PC-3 (cell line): ENCODE measurements at regions not wholly inside any gene's neighbourhood (a gene's known extent, or its start where the extent isn't known, plus 50 kb on each side); places are given as distances from the start of the nearest gene placed in this dataset.

Source experiments
- ATAC-seq: fragments of 200-7000 bp; cut with Tn5 transposase; 2 replicates; pipeline ENCODE4 v1.9.1; 2020; ENCODE audit warnings: mild to moderate bottlenecking, moderate library complexity
- BruUV-seq: library from RNA; stranded (reverse); fragments of 400-500 nt; replicated peaks from 2 replicates; lab custom pipeline; 2021; lab: Mats Ljungman, UMichigan
- CTCF ChIA-PET: fragments of 300-600 bp; sonication (Branson Sonifier 250); formaldehyde crosslinking; loops from one replicate; lab custom pipeline; 2022; ENCODE audit warnings: antibody characterized with exemption; lab: Charles Lee
- POLR2A ChIA-PET: fragments of 300-600 bp; sonication (Branson Sonifier 250); formaldehyde crosslinking; loops from one replicate; lab custom pipeline; 2022; ENCODE audit warnings: antibody characterized with exemption; ENCODE audit not compliant: unreplicated experiment; lab: Charles Lee
- DNase-seq: peaks from one replicate; pipeline ENCODE4 v3.0.0-alpha.2; 2015
- H2AFZ ChIP-seq: fragments of 300-600 bp; sonication (generic); 2 replicates; pipeline ENCODE4 v1.6.0; 2016; ENCODE audit warnings: antibody characterized with exemption, low read length
- H3F3A ChIP-seq: fragments of 300-600 bp; sonication (generic); one replicate; pipeline ENCODE4 v1.6.0; 2017; ENCODE audit warnings: antibody characterized with exemption, low read length, control low read depth, mild to moderate bottlenecking; ENCODE audit not compliant: unreplicated experiment
- H3K27ac ChIP-seq: fragments of 300-600 bp; sonication (generic); 2 replicates; pipeline ENCODE4 v1.5.1; 2016; ENCODE audit warnings: mild to moderate bottlenecking, low read length
- H3K27me3 ChIP-seq: fragments of 300-600 bp; sonication (generic); 2 replicates; pipeline ENCODE4 v1.6.1; 2016; ENCODE audit warnings: low read length, mixed read lengths
- H3K36me3 ChIP-seq: fragments of 300-600 bp; sonication (generic); 2 replicates; pipeline ENCODE4 v1.6.1; 2016; ENCODE audit warnings: low read depth, mixed run types, low read length, mixed read lengths
- H3K4me1 ChIP-seq: fragments of 300-600 bp; sonication (generic); 2 replicates; pipeline ENCODE4 v1.5.1; 2016; ENCODE audit warnings: low read length; ENCODE audit not compliant: insufficient read depth
- H3K4me2 ChIP-seq: fragments of 300-600 bp; sonication (generic); 2 replicates; pipeline ENCODE4 v1.6.0; 2016; ENCODE audit warnings: low read length
- H3K4me3 ChIP-seq: fragments of 300-600 bp; sonication (generic); 2 replicates; pipeline ENCODE4 v1.5.1; 2016; ENCODE audit warnings: mild to moderate bottlenecking, low read length, mixed read lengths
- H3K79me2 ChIP-seq: fragments of 300-600 bp; sonication (generic); 2 replicates; pipeline ENCODE4 v1.6.1; 2017; ENCODE audit warnings: low read length, mixed read lengths
- H3K9ac ChIP-seq: fragments of 300-600 bp; sonication (generic); 2 replicates; pipeline ENCODE4 v1.6.0; 2016; ENCODE audit warnings: mild to moderate bottlenecking, low read length
- H3K9me2 ChIP-seq: fragments of 300-600 bp; sonication (generic); replicated peaks from 2 replicates; pipeline ENCODE4 v1.6.1; 2016; ENCODE audit warnings: mixed run types, low read length, mixed read lengths
- H3K9me3 ChIP-seq: fragments of 300-600 bp; sonication (generic); 2 replicates; pipeline ENCODE4 v1.6.1; 2016; ENCODE audit warnings: low read length, mixed read lengths
- H4K20me1 ChIP-seq: fragments of 300-600 bp; sonication (generic); 2 replicates; pipeline ENCODE4 v1.6.1; 2016; ENCODE audit warnings: low read length, mixed read lengths
- CTCF ChIP-seq: fragments of 300-600 bp; sonication (generic); conservative IDR thresholded peaks from 2 replicates; pipeline ENCODE4 v1.5.1; 2017; ENCODE audit warnings: antibody characterized with exemption, low read depth, mild to moderate bottlenecking, low read length
- EZH2 ChIP-seq: fragments of 300-600 bp; sonication (generic); IDR thresholded peaks from one replicate; pipeline ENCODE4 v1.6.1; 2017; ENCODE audit warnings: antibody characterized with exemption, mild to moderate bottlenecking, low read length; ENCODE audit not compliant: unreplicated experiment
- EZH2phosphoT487 ChIP-seq: fragments of 300-600 bp; sonication (generic); IDR thresholded peaks from 2 replicates; pipeline ENCODE4 v1.6.1; 2018; ENCODE audit warnings: mild to moderate bottlenecking, antibody characterized with exemption, low read length, borderline replicate concordance
- intact Hi-C: fragments of 100-400 bp; cut with micrococcal nuclease; formaldehyde crosslinking; loops from 2 replicates; pipeline ENCODE4 v1.9.0; 2023

GRCh38 chr5:34487159-34487879 is 168.8 kb upstream of the RAI14 start:
- ChIA-PET POLR2A (interaction anchor here (0.6 kb wide), 1 partner anchor 32 kb away, joined by 3 read pairs; no protein-coding TSS in a partner anchor), CTCF (interaction anchor here (0.6 to 1.7 kb wide), 3 partner anchors 33 to 427 kb away, joined by 3 to 10 read pairs (median 3); no protein-coding TSS in a partner anchor)
- H2AFZ ChIP-seq, result peak overlapping the region; percentile 13; the same call in 1 of the 2 replicates
- peak; percentile 74 for ATAC-seq
- peak overlapping the region; percentile 60 for H3K9ac ChIP-seq
- no peaks in the 10 kb centered on the region for H3K79me2 ChIP-seq
- H3K27me3 ChIP-seq, result no peaks in the 10 kb centered on the region
- H4K20me1 ChIP-seq, result no peaks in the 10 kb centered on the region
- H3K4me3 ChIP-seq, result peak overlapping the region; percentile 8; the same call in 1 of the 2 replicates
- H3F3A ChIP-seq, result peaks cover 9% of the 10 kb centered on the region
- H3K4me1 ChIP-seq, result peaks cover 52% of the 10 kb centered on the region
- no peaks in the 10 kb centered on the region for H3K36me3 ChIP-seq
- H3K27ac ChIP-seq, result peak overlapping the region; percentile 90
- TF ChIP-seq CTCF (no peak), EZH2 (no peak), EZH2phosphoT487 (no peak)
- H3K4me2 ChIP-seq, result peak overlapping the region; percentile 56
- BruUV-seq, result no TSS peak
- H3K9me2 ChIP-seq, result no peaks in the 10 kb centered on the region
- no peaks in the 10 kb centered on the region for H3K9me3 ChIP-seq
- peak; percentile 94 for DNase-seq
- intact Hi-C loops, result loop anchor here (1.0 to 5.0 kb wide), 7 partner anchors 30 to 515 kb away; partner anchors contain the start of genes RAI14 and TTC23L

- peak overlapping the region; percentile 90 for H3K27ac ChIP-seq
- H4K20me1 ChIP-seq, result no peaks in the 10 kb centered on the region
- TF ChIP-seq EZH2phosphoT487 (no peak), EZH2 (no peak), CTCF (no peak)
- ChIA-PET CTCF (interaction anchor here (0.6 to 1.7 kb wide), 2 partner anchors 32 to 98 kb away, joined by 3 to 10 read pairs; no protein-coding TSS in a partner anchor), POLR2A (interaction anchor here (0.6 kb wide), 1 partner anchor 31 kb away, joined by 3 read pairs; no protein-coding TSS in a partner anchor)
- intact Hi-C loops, result loop anchor here (1.0 to 5.0 kb wide), 7 partner anchors 29 to 514 kb away; partner anchors contain the start of genes RAI14 and TTC23L
- H3K9ac ChIP-seq, result peak overlapping the region; percentile 56
- H3K4me3 ChIP-seq, result peak overlapping the region; percentile 8; the same call in 1 of the 2 replicates
- H3K27me3 ChIP-seq, result no peaks in the 10 kb centered on the region
- BruUV-seq, result no TSS peak
- ATAC-seq, result no peak
- H3K4me1 ChIP-seq, result peaks cover 52% of the 10 kb centered on the region
- H2AFZ ChIP-seq, result peak overlapping the region; percentile 13; the same call in 1 of the 2 replicates
- no peaks in the 10 kb centered on the region for H3K9me2 ChIP-seq
- H3K9me3 ChIP-seq, result no peaks in the 10 kb centered on the region
- H3K36me3 ChIP-seq, result no peaks in the 10 kb centered on the region
- peak overlapping the region; percentile 56 for H3K4me2 ChIP-seq
- peaks cover 9% of the 10 kb centered on the region for H3F3A ChIP-seq
- H3K79me2 ChIP-seq, result no peaks in the 10 kb centered on the region
- no peak for DNase-seq
These were observed 168.2 kb upstream of the RAI14 start for GRCh38 chr5:34487956-34488355.
